Parathyroid adenoma (tissue), 2 donors: ENCODE measurements at regions not wholly inside any gene's neighbourhood (a gene's known extent, or its start where the extent isn't known, plus 50 kb on each side); places are given as distances from the start of the nearest gene placed in this dataset.
"Not testable (repeated sequence)": the region's sequence is repeated elsewhere in the genome, so short reads cannot be mapped to it uniquely, and the experiment has no call there.

Experiments used
- H2AFZ ChIP-seq: fragments of 300-600 bp; sonication (generic); one replicate; pipeline ENCODE4 v1.7.0; 2017; ENCODE audit warnings: antibody characterized with exemption, mild to moderate bottlenecking
- H3K27ac ChIP-seq: fragments of 300-600 bp; sonication (generic); one replicate; pipeline ENCODE4 v1.7.0; 2017
- H3K27me3 ChIP-seq: fragments of 300-600 bp; sonication (generic); one replicate; pipeline ENCODE4 v1.7.0; 2017; ENCODE audit warnings: low read length; ENCODE audit not compliant: control insufficient read depth, insufficient read depth
- H3K36me3 ChIP-seq: fragments of 300-600 bp; sonication (generic); one replicate; pipeline ENCODE4 v1.7.0; 2017; ENCODE audit warnings: low read length; ENCODE audit not compliant: control insufficient read depth, insufficient read depth
- H3K4me1 ChIP-seq: fragments of 300-600 bp; sonication (generic); one replicate; pipeline ENCODE4 v1.7.0; 2017; ENCODE audit warnings: control low read depth
- H3K4me2 ChIP-seq: fragments of 300-600 bp; sonication (generic); one replicate; pipeline ENCODE4 v1.7.0; 2017; ENCODE audit warnings: low read length
- H3K4me3 ChIP-seq: fragments of 300-600 bp; sonication (generic); one replicate; pipeline ENCODE4 v1.7.0; 2017; ENCODE audit warnings: low read depth, low read length
- H3K79me2 ChIP-seq: fragments of 300-600 bp; sonication (generic); one replicate; pipeline ENCODE4 v1.7.0; 2017; ENCODE audit warnings: control low read depth
- H3K9ac ChIP-seq: fragments of 300-600 bp; sonication (generic); one replicate; pipeline ENCODE4 v1.7.0; 2017; ENCODE audit warnings: mild to moderate bottlenecking
- H3K9me3 ChIP-seq: fragments of 300-600 bp; sonication (generic); one replicate; pipeline ENCODE4 v1.7.0; 2017; ENCODE audit warnings: low read length; ENCODE audit not compliant: control insufficient read depth
- CTCF ChIP-seq: fragments of 300-600 bp; sonication (generic); IDR thresholded peaks from one replicate; pipeline ENCODE4 v1.7.0; 2017; ENCODE audit warnings: antibody characterized with exemption, mild to moderate bottlenecking
- donor health status: primary hyperparathyroidism.

- Histone ChIP-seq H3K9ac (no peak overlapping the region), H3K4me3 (no peak overlapping the region)
Observed at GRCh38 chr4:72895408-72895807, 174.1 kb downstream of the COX18 start.

GRCh38 chr4:72893354-72894066 lies 176.0 kb downstream of the COX18 start:
- no peak overlapping the region for H3K4me2 ChIP-seq
- no peaks in the 10 kb centered on the region for H3K36me3 ChIP-seq
- peaks cover 7% of the 10 kb centered on the region for H3K4me1 ChIP-seq
- no peak overlapping the region for H3K4me3 ChIP-seq
- H3K9ac ChIP-seq: no peak overlapping the region
- peak overlapping the region; percentile 38 for H2AFZ ChIP-seq
- peak overlapping the region; percentile 59 for H3K27ac ChIP-seq
- H3K9me3 ChIP-seq: no peaks in the 10 kb centered on the region
- H3K27me3 ChIP-seq: no peaks in the 10 kb centered on the region
- TF ChIP-seq CTCF: no peak
- H3K79me2 ChIP-seq: no peaks in the 10 kb centered on the region

More at GRCh38 chr4:72895408-72895807, 174.1 kb downstream of the COX18 start:
- TF ChIP-seq CTCF: no peak
- H3K36me3 ChIP-seq: no peaks in the 10 kb centered on the region
- no peaks in the 10 kb centered on the region for H3K27me3 ChIP-seq
- no peaks in the 10 kb centered on the region for H3K9me3 ChIP-seq
- peak overlapping the region; percentile 41 for H2AFZ ChIP-seq
- peak overlapping the region; percentile 54 for H3K27ac ChIP-seq
- H3K4me2 ChIP-seq: no peak overlapping the region
- peaks cover 10% of the 10 kb centered on the region for H3K4me1 ChIP-seq
- no peaks in the 10 kb centered on the region for H3K79me2 ChIP-seq

- H2AFZ ChIP-seq: no peak overlapping the region
- no peaks in the 10 kb centered on the region for H3K9me3 ChIP-seq
- no peak overlapping the region for H3K9ac ChIP-seq
- H3K27ac ChIP-seq: no peak overlapping the region
- no peaks in the 10 kb centered on the region for H3K36me3 ChIP-seq
- H3K4me1 ChIP-seq: no peaks in the 10 kb centered on the region
- no peaks in the 10 kb centered on the region for H3K27me3 ChIP-seq
- H3K4me3 ChIP-seq: no peak overlapping the region
- H3K4me2 ChIP-seq: no peak overlapping the region
- no peaks in the 10 kb centered on the region for H3K79me2 ChIP-seq
- no peak for TF ChIP-seq CTCF
Observed at GRCh38 chr4:72888331-72888730, 181.2 kb downstream of the COX18 start.

- H3K4me2 ChIP-seq: no peak overlapping the region
- no peak overlapping the region for H3K9ac ChIP-seq
- H3K79me2 ChIP-seq: no peaks in the 10 kb centered on the region
- no peak for TF ChIP-seq CTCF
- H3K4me1 ChIP-seq: no peaks in the 10 kb centered on the region
- no peaks in the 10 kb centered on the region for H3K9me3 ChIP-seq
- no peak overlapping the region for H3K27ac ChIP-seq
- H3K36me3 ChIP-seq: no peaks in the 10 kb centered on the region
- peak overlapping the region; percentile 1 for H2AFZ ChIP-seq
- H3K4me3 ChIP-seq: no peak overlapping the region
- no peaks in the 10 kb centered on the region for H3K27me3 ChIP-seq
Observed at GRCh38 chr4:72887152-72887551, 182.4 kb downstream of the COX18 start.

- Histone ChIP-seq H3K4me3 (no peak overlapping the region), H3K27ac (no peak overlapping the region), H3K4me2 (no peak overlapping the region), H3K36me3 (no peaks in the 10 kb centered on the region), H2AFZ (no peak overlapping the region), H3K9ac (no peak overlapping the region), H3K27me3 (no peaks in the 10 kb centered on the region), H3K79me2 (no peaks in the 10 kb centered on the region), H3K4me1 (no peaks in the 10 kb centered on the region), H3K9me3 (no peaks in the 10 kb centered on the region)
- no peak for TF ChIP-seq CTCF
Observed at GRCh38 chr4:72886602-72887001, 182.9 kb downstream of the COX18 start.

- H3K79me2 ChIP-seq: not testable (repeated sequence)
Observed at GRCh38 chr4:72884225-72884624, 185.3 kb downstream of the COX18 start.

More at GRCh38 chr4:72884225-72884624, 185.3 kb downstream of the COX18 start:
- not testable (repeated sequence) for H2AFZ ChIP-seq, H3K4me1 ChIP-seq, H3K36me3 ChIP-seq, H3K9ac ChIP-seq, H3K4me3 ChIP-seq, H3K27ac ChIP-seq, H3K4me2 ChIP-seq, H3K9me3 ChIP-seq, H3K27me3 ChIP-seq
